PC-3 (cell line): ENCODE measurements at regions not wholly inside any gene's neighbourhood (a gene's known extent, or its start where the extent isn't known, plus 50 kb on each side); places are given as distances from the start of the nearest gene placed in this dataset.

ENCODE experiments used
- EZH2 ChIP-seq: fragments of 300-600 bp; sonication (generic); IDR thresholded peaks from one replicate; pipeline ENCODE4 v1.6.1; 2017; ENCODE audit warnings: antibody characterized with exemption, mild to moderate bottlenecking, low read length; ENCODE audit not compliant: unreplicated experiment
- EZH2phosphoT487 ChIP-seq: fragments of 300-600 bp; sonication (generic); IDR thresholded peaks from 2 replicates; pipeline ENCODE4 v1.6.1; 2018; ENCODE audit warnings: mild to moderate bottlenecking, antibody characterized with exemption, low read length, borderline replicate concordance
- TF ChIP-seq, protein P1 (sequence below): fragments of 300-600 bp; sonication (generic); conservative IDR thresholded peaks from 2 replicates; pipeline ENCODE4 v1.5.1; 2017; ENCODE audit warnings: antibody characterized with exemption, low read depth, mild to moderate bottlenecking, low read length

DNA sequence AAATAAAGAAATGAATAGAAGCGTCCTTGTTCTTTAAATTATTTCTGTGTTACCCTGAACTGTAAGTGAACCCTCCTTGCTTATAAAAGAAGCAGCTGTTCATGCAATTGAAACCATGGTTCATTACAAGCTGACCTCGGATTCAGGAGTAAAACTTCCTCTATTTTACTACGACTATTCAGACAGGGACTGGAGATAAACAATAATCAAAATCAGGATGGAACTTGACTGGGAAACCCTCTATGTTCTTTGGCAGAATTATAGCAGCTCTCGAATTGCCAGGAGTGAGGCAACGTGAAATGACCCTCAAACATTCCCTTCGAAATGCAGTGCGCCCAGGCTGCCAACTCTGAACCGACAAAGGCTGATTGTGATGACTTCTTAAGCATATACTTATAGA, 172.1 kb downstream of the CYP26A1 start:
- TF ChIP-seq, protein P1, sequence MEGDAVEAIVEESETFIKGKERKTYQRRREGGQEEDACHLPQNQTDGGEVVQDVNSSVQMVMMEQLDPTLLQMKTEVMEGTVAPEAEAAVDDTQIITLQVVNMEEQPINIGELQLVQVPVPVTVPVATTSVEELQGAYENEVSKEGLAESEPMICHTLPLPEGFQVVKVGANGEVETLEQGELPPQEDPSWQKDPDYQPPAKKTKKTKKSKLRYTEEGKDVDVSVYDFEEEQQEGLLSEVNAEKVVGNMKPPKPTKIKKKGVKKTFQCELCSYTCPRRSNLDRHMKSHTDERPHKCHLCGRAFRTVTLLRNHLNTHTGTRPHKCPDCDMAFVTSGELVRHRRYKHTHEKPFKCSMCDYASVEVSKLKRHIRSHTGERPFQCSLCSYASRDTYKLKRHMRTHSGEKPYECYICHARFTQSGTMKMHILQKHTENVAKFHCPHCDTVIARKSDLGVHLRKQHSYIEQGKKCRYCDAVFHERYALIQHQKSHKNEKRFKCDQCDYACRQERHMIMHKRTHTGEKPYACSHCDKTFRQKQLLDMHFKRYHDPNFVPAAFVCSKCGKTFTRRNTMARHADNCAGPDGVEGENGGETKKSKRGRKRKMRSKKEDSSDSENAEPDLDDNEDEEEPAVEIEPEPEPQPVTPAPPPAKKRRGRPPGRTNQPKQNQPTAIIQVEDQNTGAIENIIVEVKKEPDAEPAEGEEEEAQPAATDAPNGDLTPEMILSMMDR: no peak
- no peak for TF ChIP-seq EZH2
- TF ChIP-seq EZH2phosphoT487: no peak
